IPS-NIHi7 (cell line): ENCODE measurements at regions not wholly inside any gene's neighbourhood (a gene's known extent, or its start where the extent isn't known, plus 50 kb on each side); places are given as distances from the start of the nearest gene placed in this dataset.
"Not testable (repeated sequence)": the region's sequence is repeated elsewhere in the genome, so short reads cannot be mapped to it uniquely, and the experiment has no call there.

Experiments used
- DNase-seq: peaks from one replicate; pipeline ENCODE4 v3.0.0; 2012; ENCODE audit warnings: mixed read lengths; ENCODE audit errors: extremely low spot score

DNA sequence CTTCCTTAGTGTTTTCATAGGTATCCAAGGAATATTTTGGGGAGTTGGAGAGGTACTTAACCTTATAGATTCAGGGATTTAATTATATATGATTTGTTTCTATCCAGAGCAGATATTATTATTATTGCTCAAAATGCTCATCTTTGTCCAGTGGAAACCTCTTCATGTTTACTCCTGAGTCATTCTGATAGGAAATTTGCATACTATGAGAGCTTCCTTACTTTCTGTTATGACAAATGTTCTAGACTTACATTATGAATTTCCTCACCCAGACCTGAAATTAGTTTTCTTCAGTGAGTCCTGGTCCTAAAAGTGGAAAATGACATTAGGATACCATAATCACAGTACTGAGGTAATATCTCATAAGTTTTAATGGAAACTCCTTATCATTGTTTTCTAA is 57.5 kb upstream of the PLPPR5 start:
- DNase-seq, result no peak

DNA sequence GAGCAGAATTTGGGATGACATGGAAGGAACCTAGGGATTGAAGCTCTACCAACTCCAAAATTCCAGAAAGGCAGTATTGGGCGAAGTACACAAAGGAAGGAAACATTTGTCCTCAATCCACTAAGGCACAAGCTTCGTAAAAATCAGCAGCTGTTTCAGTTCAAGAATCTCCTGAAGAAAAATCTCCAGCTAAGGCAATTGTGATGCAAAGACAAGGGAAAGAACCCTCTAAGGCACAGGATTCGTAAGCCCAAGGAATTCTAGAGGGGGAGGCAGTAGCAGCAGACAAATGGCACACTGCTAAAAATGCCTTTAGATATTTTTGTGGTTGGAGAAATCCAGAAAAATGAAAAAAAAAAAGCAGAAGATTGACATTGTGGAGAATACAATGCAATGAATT is 64.5 kb upstream of the PLPPR5 start:
- peak; percentile 35 for DNase-seq

DNA sequence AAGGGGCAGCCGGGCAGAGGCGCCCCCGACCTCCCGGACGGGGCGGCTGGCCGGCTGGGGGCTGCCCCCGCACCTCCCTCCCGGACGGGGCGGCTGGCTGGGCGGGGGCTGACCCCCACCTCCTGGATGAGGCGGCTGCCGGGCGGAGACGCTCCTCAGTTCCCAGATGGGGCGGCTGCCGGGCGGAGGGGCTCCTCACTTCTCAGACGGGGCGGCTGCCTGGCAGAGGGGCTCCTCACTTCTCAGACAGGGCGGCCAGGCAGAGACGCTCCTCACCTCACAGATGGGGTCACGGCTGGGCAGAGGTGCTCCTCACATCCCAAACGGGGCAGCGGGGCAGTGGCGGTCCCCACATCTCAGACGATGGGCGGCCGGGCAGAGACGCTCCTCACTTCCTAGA is 73.9 kb upstream of the PLPPR5 start:
- not testable (repeated sequence) for DNase-seq

DNA sequence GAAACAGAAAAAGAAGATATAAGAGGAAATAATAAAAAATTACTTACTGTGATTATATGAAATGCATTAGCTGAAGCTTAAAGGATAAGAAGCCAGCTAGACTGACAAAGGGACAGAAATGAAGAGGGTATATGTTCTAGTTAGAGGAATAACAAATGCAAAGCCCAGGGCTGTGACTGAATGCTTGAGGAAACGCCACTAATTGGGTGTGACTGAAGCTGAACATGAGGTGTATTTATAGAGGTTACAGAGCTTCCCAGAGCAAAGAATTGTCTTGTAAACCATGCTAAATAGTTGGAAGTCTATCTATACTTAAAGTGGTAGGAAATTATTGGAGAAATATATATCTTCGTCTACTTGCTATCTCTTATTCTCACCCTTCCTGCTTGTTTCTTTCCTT is 77.7 kb upstream of the PLPPR5 start:
- DNase-seq, result no peak

DNA sequence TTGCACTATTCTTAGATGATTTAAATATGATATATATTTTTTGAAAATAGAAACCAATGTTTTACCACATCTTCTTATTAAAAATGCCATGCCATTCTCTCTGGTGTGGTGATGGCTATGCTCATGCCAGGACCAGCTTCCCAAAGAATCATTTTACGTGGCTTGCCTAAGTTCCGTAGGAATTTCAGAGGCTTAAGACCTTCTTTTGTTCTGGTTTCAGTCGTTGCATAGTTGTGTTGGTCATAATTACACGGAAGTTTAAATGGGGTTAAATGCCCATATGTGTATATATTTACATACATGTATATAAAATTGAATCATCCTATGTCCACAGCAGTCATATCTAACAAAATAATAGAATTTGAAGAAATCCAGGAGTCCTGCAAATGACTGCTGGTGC is 78.7 kb upstream of the PLPPR5 start:
- no peak for DNase-seq

DNA sequence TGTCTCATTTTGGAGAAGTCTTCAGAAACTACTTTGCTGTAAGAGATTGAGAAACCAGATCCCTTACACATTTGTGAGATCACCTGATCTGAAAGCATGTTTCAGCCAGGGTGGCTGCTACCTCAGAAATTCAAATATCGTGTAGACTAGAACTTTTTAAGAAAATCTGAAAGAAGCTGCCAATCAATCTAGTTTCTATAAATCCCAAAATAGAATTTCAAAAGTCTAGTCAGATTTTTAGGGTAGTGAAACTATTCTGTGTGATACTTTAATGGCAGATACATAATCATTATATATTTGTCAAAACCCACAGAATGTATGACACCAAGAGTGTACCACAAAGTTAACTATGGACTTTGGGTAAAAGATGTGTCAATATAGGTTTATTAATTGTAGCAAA is 79.9 kb upstream of the PLPPR5 start:
- no peak for DNase-seq

DNA sequence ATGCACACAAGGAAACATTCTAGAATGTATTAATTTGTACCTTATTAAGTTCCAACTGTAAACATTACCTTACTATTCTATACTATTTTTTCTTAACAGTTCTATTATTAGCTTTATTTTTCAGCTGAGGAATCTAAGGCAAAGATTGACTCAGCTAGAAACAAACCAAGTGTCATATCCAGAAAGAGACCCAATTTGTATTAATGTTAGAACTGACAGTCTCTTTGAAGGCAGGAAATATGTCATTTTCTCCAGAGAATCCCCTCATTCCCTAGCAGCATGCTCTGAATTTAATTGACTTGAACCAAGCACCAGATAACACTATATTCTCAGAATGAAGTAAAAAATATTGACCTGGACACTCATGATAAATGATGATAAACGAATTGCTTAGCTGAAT is 81.4 kb upstream of the PLPPR5 start:
- DNase-seq, result no peak

DNA sequence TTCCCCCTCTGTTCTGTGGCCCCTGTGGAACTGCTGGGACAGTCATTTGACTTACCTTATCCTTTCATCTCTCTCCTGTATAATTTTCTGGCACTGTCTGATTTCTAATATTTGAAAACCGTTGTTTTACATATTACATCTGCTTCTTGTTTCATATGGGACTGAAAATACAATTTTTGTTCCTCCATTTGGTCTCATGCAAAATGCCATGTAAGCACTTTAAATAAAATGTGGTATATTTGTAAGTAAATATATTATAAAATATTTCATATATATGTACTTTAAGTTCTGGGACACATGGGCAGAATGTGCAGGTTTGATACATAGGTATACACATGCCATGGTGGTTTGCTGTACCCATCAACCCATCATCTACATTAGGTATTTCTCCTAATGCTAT is 93.9 kb upstream of the PLPPR5 start:
- DNase-seq, result no peak

DNA sequence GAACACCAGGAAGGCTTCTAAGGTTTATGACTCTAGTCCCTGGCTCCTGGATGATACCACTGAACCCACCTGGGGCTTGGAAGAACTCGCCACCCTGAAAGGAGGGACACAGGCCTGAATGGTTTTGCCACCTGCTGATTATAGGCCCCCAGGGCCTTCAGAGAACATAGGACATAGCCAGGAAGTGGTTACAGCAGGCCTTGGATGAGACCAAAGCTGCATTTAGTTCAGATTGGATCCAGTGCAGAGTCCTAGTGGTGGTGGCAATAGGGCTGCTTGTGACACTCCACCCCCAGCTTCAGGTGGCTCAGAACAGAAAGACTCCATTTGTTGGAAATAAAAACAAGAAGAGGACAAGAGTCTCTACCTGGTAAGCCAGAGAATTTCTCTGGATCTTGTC is 101.6 kb upstream of the PLPPR5 start:
- no peak for DNase-seq

DNA sequence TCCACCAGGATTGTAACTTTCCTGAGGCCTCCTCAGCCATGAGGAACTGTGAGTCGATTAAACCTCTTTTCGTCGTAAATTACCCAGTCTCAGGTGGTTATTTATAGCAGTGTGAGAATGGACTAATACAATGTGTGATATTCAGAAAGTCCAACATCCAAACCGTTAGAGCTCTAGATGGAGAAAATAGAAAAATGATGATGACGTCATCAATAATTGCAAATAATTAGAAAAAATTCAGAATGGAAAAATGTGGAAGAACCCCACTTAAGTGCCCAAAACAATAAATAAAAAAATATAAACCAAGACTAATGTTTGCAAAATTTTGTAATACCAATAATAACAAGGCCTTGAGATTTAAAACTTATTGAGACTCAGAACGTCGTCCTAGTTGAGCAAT is 103.0 kb upstream of the PLPPR5 start:
- no peak for DNase-seq

DNA sequence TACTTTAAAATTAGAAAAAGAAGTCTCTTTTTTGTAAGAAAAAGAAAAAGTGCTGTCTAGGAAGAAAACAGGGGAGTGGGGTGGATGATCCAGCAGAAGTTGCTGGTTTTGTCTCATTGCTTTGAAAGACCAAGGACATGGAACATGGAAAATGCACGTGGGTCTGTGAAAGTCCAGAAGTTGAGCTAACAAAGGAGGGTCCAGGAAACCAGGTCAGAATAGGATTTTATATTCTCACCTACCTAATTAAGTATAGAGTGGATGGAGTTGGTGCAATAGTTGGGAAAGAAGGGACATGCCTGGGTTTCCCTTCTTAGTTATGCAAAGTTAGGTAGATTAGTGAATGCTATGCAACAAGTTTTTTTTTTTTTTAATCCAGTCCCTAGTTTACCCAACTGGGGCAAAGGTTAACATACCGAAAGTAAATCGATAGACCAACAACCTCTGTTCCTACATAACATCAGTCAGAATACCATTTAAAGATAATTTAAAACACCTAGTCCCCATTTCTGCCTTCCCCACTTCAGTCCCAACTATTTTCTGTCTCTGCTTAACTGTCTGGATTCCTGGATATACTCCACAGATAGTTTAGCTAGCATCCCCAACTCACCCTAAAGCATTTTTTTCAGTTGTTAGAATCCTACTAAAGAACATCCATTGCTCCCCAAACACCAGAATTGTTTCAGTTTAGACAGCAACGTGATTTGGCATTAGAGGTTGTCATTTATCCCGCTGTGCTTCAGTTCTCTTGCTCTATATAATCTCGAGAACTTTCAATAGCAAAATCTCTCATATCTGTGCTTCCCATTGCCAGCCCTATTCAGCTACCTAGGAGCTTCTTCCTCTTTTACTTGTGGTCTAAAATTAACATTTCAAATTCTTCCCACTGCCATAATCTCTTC is 105.7 kb upstream of the PLPPR5 start:
- no peak for DNase-seq

DNA sequence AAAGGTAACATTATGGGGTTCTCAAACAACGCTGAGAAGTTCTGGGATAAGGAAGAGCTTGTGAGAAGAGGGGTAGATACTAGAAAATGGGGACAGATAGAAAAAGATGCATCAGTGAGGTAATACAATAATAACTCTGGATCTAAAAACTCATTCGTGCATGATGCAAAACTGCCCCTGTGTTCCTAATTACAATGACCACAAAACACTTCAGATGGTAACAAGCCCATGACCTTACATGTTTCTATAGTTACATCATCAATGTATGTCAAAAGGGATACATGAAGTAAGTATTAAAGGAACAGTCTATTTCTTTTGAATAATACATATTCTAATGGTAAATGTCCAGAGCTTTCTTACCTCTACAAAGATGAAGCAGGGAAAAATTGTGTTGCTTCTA is 110.6 kb upstream of the PLPPR5 start:
- no peak for DNase-seq

DNA sequence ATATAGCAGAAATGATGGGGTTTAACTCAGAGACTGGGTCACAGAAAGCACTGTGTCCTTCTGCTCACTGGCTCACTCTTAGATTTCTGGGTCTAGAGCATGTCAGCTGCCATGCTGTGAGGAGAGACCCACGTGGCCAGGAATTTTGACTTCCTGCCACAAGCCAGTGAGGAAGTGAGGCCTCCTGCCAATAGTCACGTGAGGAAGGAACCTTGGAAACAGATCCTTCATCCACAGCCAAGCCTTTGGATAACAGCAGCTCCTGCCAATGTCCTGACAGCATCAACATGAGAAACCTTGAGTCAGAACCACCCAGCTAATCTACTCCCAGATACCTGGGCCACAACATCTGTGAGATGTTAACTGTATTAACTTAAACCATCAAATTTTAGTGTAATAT is 114.5 kb upstream of the PLPPR5 start:
- DNase-seq, result no peak

DNA sequence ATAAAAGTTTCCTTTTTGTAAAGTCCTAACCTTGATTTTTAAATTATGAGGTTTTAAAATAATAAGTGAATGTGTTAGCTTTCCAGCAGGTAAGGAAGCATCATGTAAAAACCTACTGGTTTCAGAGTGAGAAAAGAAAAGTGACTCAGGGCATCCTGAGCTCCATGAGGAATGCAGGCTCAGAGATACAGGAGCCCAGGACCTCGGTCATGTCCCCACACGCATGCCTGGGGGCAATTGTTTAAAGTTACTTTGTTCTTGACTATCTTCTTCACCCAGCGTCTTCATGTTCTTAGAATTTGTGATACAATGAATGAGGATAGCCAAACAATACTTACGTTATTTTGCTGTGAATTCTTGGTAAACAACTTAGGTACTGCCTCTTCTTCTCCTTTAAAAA is 117.4 kb upstream of the PLPPR5 start:
- DNase-seq, result no peak

DNA sequence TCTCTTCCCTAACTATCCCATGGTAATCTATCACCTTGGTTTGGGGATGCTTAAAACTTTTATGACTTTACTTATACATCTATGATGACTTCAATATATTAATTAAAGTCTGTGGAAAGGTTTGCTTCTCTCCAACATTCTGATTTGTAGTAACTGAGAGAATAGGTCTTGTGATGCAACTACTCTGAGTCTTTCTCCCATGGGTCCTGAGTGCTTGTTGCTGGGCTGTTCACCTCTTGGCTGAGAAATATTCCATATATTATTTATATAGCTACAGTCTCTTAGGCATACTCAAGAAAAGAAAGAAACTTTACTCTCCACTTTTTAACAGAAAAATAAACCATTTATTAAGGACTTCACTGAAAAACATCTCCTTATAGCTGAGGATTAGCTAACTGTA is 119.3 kb upstream of the PLPPR5 start:
- DNase-seq, result no peak

DNA sequence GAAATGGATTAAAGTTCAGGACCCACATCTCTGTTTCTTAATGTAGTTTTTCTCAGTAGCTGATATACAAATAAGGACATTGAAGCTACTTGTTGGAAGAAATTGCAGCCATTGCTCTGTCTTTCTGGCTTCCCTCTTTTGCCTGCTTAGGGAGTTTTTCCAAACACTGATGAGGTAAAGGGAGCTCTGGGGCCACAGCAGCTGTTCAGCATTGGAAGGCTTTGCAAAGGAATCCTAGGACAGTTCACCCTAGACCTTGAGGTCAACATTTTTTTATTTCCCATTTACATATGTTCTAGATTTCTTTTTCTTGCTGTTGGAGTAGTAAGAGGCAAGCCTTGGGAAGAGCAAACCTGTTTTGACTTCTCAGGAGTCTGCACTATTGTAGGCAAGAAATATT is 126.9 kb upstream of the PLPPR5 start:
- no peak for DNase-seq

DNA sequence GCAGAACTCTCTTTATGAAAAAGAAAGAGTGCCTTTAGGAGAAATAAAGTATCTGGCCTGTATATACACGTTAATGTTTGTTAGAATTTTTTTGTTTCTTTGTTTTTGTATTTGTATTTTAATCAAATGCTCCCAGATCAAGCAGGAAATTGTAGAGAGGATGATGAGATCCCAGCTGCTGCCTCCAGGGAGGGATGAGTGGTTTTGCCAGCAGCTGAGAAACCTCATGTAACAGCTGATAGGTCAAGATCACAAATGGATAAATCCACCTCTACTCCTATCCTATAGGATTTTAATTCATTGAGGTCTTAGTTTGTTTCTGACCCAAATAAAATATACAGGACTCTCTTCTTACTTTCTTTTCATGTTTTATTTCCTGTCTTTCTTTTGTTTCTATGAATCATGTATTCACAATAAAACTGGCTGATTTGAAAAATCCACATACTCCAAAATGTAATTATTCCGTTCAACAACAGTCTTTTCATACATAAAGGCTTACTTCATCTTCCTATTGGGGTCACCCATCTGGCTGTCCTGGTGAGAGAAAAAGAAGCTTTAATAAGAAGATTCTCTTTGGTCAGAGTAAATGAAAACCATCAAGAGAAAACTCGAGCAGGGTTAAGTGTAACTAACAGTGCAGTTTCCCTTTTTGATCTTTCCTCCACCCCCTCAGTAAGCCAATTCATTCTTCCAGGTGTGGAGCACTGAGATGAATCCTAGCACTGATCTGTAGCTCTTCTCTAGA is 129.3 kb upstream of the PLPPR5 start:
- no peak for DNase-seq

DNA sequence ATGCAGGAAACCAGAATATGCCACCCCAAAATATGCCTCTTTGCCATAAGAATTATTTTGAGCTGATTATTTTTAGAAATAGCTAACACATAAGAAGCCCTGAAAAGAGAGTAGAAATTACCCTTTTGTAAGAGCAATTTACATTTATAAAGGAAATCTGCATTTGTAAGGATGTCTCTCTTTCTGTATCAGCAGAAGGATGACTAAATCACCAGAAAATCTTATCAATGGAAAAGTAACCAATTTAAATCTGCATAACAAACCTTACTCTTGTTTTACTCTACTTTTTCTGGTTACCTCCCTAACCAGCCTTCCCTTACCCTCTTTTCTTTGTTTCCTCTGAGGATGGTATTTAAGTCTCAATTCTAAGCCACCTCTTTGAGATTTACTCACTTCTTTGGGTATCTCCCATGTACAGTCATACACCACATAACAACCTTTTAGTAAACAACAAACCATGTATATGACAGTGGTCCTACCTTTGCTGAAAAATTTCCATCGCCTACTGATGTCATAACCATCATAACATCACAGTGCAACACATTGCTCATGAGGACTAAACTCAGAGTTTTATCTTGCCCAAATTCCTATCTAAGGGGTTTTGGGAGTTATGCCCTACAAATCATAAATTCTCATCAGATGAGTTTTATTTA is 126.6 kb upstream of the PLPPR4 start:
- DNase-seq, result no peak

DNA sequence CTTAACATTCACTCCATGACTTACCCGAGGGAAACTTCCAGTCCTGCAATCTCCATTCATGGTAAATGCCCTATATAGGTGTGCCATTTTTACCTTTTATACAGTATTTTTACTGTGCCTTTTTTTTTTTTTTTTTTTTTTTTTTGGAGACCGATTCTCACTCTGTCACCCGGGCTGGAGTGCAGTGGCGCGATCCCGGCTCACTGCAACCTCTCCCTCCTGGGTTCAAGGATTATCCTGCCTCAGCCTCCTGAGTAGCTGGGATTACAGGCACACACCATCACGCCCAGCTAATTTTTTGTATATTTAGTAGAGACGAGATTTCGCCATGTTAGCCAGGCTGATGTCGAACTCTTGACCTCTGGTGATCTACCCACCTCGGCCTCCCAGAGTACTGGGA is 124.4 kb upstream of the PLPPR4 start:
- no peak for DNase-seq

DNA sequence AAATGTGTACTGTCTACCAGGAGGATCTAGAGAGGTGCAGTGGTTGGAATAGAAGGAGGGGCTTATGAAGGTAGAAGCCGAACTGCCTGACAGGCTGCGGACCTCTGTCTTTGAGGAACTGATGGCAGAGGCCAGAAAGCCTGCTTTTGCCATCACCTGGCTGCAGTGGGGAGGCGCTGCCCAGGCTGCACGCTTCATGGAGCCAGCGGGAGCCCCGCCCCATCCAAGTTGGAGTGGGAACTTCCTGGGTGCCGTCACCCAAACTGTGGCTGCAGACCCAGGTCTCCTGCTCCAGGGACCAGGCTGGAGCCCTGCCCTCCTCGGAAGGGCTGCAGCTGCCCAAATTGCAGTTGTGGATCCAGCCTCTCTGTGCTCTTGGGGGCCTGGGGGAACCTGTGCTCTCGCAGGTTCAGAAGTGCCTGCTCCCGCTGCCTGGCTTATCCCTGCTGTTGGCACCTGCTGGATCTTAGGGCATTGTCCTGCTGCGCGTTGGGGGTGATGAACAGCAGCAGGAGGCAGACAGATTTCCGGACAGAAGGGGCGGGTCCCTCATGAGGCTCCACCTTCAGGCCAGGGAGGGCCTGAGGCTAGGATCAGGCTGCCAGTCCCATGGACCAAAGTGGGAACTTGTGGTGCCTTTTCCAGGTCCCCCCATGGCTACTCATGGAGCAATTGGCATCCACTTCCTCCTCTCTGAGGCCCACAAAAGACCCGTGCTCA is 118.0 kb upstream of the PLPPR4 start:
- DNase-seq, result no peak

DNA sequence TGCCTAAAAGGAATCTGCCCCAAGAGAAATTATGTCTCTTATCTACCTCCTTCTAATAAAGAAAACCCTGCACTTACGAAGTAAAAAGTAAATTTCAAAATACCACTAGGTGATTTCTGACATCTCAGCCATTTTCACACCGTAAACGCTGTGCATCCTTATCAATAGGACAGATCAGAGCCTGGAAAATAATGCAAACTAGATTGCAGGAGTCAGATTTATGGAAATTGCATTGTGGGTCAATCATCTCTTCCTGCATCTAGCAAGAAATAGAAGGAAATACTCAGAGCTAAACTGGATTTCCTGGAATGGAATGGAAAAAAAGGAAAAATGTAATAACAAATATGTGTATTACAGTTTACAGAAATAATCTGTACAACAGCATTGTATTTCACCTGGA is 114.3 kb upstream of the PLPPR4 start:
- DNase-seq, result no peak

DNA sequence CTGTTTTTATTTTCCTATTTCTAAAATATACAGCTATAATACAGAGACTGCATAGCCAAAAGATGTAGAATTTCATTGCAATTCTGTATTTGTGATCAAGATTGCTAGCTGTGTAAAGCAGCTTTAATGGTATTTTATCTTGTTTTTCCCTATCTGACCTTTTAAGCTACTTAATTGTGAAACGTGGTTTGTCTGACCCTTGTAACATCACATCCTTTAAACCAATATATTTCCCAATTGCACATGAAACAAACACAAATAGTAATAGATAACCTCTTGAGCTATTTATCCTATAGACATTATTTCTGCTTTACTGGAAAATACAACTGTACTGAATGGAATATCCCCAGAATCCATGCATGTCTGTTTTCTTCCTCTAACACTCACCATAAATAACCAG is 112.2 kb upstream of the PLPPR4 start:
- no peak for DNase-seq
